ENCODE measurements at regions not wholly inside any gene's neighbourhood (a gene's known extent, or its start where the extent isn't known, plus 50 kb on each side); places are given as distances from the start of the nearest gene placed in this dataset.

DNA sequence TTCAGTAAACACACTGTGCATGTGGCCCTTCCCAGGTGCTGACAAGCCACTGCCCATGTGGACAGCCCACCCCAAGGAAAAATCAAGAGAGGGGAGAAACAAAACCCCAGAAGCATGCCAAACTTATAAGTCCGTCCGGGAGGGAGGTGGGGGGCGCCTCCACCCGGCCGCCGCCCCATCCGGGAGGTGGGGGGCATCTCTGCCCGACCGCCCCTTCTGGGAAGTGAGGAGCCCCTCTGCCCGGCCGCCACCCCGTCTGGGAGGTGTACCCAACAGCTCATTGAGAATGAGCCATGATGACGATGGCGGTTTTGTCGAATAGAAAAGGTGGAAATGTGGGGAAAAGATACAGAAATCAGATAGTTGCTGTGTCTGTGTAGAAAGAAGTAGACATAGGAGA is 53.8 kb upstream of the C2CD4B start:
- Histone ChIP-seq H3K4me1 (no peaks in the 10 kb centered on the region), H3K27ac (no peak overlapping the region), H3K4me3 (no peak overlapping the region), H3K9me3 (peaks cover 4 to 18% of the 10 kb centered on the region in 2 donors), H3K36me3 (no peaks in the 10 kb centered on the region), H3K27me3 (no peaks in the 10 kb centered on the region)
- no peak for DNase-seq (ENCODE audit: low spot score in 2 of 2)
- intact Hi-C loops (cut with DNase I): no loop called here
- no peak for TF ChIP-seq CTCF (IDR thresholded peaks at IDR 0.05)

DNA sequence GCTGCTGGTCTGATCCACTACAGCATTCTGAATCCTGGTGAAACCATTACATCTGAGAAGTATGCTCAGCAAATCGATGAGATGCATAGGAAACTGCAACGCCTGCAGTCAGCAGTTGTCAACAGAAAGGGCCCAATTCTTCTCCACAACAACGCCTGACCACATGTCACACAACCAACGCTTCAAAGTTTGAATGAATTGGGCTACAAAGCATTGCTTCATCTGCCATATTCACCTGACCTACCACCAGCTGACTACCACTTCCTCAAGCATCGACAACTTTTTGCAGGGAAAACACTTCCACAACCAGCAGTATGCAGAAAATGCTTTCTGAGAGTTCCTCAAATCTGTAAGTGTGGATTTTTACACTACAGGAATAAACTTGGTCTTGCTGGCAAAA is 54.7 kb upstream of the C2CD4B start:
- no peak for TF ChIP-seq CTCF (IDR thresholded peaks at IDR 0.05)
- Histone ChIP-seq H3K27me3 (no peaks in the 10 kb centered on the region), H3K9me3 (peaks cover 4 to 18% of the 10 kb centered on the region in 2 donors), H3K4me3 (no peak overlapping the region), H3K36me3 (no peaks in the 10 kb centered on the region), H3K4me1 (no peaks in the 10 kb centered on the region), H3K27ac (no peak overlapping the region)
- DNase-seq (ENCODE audit: low spot score in 2 of 2): no peak
- intact Hi-C loops (cut with DNase I): no loop called here

DNA sequence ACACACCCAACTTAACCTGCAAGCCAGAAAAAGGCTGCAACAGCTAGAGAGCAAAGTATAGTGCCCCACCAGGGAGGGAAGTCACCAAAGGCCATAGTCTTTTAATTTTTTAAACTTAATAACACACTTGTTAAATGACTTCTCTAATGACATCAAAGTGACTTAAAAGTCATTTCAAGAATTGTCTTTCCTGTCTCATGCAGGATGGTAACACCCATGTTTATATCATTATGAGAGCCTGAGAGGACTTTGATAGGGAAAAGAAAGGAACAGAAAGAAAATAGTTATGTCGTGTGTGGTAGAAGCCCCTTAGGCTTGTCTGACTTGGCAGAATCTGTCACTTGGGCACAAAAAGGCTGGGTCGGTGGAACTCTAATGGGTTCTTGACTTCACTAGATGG is 57.9 kb upstream of the C2CD4B start:
- intact Hi-C loops (cut with DNase I): no loop called here
- Histone ChIP-seq H3K27ac (no peak overlapping the region), H3K36me3 (no peaks in the 10 kb centered on the region), H3K4me3 (no peak overlapping the region), H3K4me1 (no peaks in the 10 kb centered on the region), H3K9me3 (no peaks in the 10 kb centered on the region), H3K27me3 (no peaks in the 10 kb centered on the region)
- no peak for TF ChIP-seq CTCF (IDR thresholded peaks at IDR 0.05)
- no peak for DNase-seq (ENCODE audit: low spot score in 2 of 2)

DNA sequence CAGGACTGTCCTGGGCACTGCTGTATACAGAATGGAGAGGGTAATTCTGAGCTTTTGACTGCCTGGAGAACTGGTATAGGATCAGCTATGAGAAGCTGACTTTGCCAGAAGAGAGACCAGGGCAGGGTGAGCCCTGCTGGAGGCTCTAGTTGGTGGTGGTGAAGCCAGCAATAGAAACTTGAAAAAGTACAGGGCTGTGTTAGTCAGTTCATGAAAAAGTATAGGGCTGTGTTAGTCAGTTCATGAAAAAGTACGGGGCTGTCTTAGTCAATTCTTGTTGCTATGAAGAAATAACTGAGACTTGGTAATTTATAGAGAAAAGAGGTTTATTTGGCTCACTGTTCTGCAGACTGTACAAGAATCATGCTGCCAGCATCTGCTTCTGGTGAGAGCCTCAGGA is 63.5 kb upstream of the C2CD4B start:
- Histone ChIP-seq H3K4me1 (no peaks in the 10 kb centered on the region), H3K27ac (no peak overlapping the region), H3K9me3 (no peaks in the 10 kb centered on the region), H3K4me3 (no peak overlapping the region), H3K27me3 (no peaks in the 10 kb centered on the region), H3K36me3 (no peaks in the 10 kb centered on the region)
- DNase-seq (ENCODE audit: low spot score in 2 of 2): no peak
- TF ChIP-seq CTCF (IDR thresholded peaks at IDR 0.05): no peak
- intact Hi-C loops (cut with DNase I): no loop called here

DNA sequence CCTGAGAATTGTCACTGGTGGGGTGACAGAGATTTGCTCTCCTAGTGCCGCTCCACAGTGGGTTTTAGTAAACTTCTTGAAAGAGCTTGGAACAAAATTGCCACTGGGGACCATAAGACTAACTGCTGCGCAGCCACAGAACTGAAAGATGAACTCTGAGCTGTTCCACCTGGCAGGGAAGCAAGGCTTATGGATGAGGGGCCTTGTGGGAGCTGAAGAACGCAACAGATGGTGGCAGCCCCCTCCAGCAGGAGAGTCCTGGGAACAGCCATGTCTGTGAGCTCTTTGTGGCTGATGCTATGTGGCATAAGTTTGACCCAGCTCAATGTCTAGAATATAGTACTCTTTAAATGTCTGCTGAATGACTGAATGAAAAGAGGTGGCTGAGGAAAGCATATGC is 66.8 kb upstream of the C2CD4B start:
- Histone ChIP-seq H3K36me3 (no peaks in the 10 kb centered on the region), H3K4me1 (no peaks in the 10 kb centered on the region), H3K27me3 (no peaks in the 10 kb centered on the region), H3K9me3 (no peaks in the 10 kb centered on the region), H3K4me3 (no peak overlapping the region), H3K27ac (no peak overlapping the region)
- intact Hi-C loops (cut with DNase I): no loop called here
- TF ChIP-seq CTCF (IDR thresholded peaks at IDR 0.05): no peak
- DNase-seq (ENCODE audit: low spot score in 2 of 2): no peak

All from ascending aorta (tissue), 2 donors.